HepG2 (cell line): ENCODE measurements at regions not wholly inside any gene's neighbourhood (a gene's known extent, or its start where the extent isn't known, plus 50 kb on each side); places are given as distances from the start of the nearest gene placed in this dataset.
A peak's percentile ranks its signal among the peaks of the same experiment; 100 is the strongest.

ENCODE experiments used
- BATF2 ChIP-seq: sonication (generic); formaldehyde crosslinking; IDR thresholded peaks from 2 replicates; pipeline ENCODE4 v1.8.0; 2022; ENCODE audit warnings: mild to moderate bottlenecking, missing genetic modification reagents, moderate library complexity
- DBP ChIP-seq: sonication (generic); formaldehyde crosslinking; IDR thresholded peaks from 2 replicates; pipeline ENCODE4 v1.4.0; 2020; ENCODE audit warnings: missing genetic modification reagents; ENCODE audit errors: not compliant biosample characterization
- FOXC1 ChIP-seq: sonication (generic); formaldehyde crosslinking; IDR thresholded peaks from 2 replicates; pipeline ENCODE4 v1.8.0; 2022; ENCODE audit warnings: mild to moderate bottlenecking, missing genetic modification reagents, borderline replicate concordance
- JUNB ChIP-seq: sonication (generic); formaldehyde crosslinking; IDR thresholded peaks from 2 replicates; pipeline ENCODE4 v1.8.0; 2022; ENCODE audit warnings: missing genetic modification reagents, mild to moderate bottlenecking, borderline replicate concordance
- KAT2B ChIP-seq: fragments of 150-350 bp; IDR thresholded peaks from 2 replicates; pipeline ENCODE4 v1.6.1; 2014; ENCODE audit warnings: low read depth, low read length, borderline replicate concordance
- KDM3A ChIP-seq: IDR thresholded peaks from 2 replicates; pipeline ENCODE4 v1.6.1; 2018; ENCODE audit warnings: low read depth, missing compliant biosample characterization
- NFIC ChIP-seq: IDR thresholded peaks from 2 replicates; pipeline ENCODE4 v1.6.1; 2012; ENCODE audit warnings: mild to moderate bottlenecking, low read length, inconsistent platforms
- NPAS2 ChIP-seq: sonication (generic); formaldehyde crosslinking; IDR thresholded peaks from 2 replicates; pipeline ENCODE4 v1.8.0; 2022; ENCODE audit warnings: mild to moderate bottlenecking, missing genetic modification reagents, borderline replicate concordance
- PCBP2 ChIP-seq: fragments of 200-400 bp; formaldehyde crosslinking; optimal IDR thresholded peaks from 2 replicates; pipeline ENCODE3; 2018; ENCODE audit warnings: low read length, low read depth; ENCODE audit not compliant: poor library complexity, severe bottlenecking
- RNF219 ChIP-seq: sonication (generic); formaldehyde crosslinking; IDR thresholded peaks from 2 replicates; pipeline ENCODE4 v1.5.0; 2020; ENCODE audit warnings: mild to moderate bottlenecking, missing genetic modification reagents
- TEF ChIP-seq: sonication (generic); formaldehyde crosslinking; IDR thresholded peaks from 2 replicates; pipeline ENCODE4 v1.5.0; 2020; ENCODE audit warnings: missing genetic modification reagents
- THYN1 ChIP-seq: sonication (generic); formaldehyde crosslinking; IDR thresholded peaks from 2 replicates; pipeline ENCODE4 v1.8.1; 2023; ENCODE audit warnings: low read depth, mild to moderate bottlenecking, moderate library complexity, missing genetic modification reagents, borderline replicate concordance
- UBTF ChIP-seq: sonication (generic); formaldehyde crosslinking; IDR thresholded peaks from 2 replicates; pipeline ENCODE4 v1.4.0; 2020; ENCODE audit warnings: mild to moderate bottlenecking, missing genetic modification reagents
- ZEB1 ChIP-seq: IDR thresholded peaks from 2 replicates; pipeline ENCODE4 v1.6.1; 2012; ENCODE audit warnings: mild to moderate bottlenecking, low read depth, inconsistent platforms; ENCODE audit not compliant: insufficient replicate concordance
- ZNF121 ChIP-seq: sonication (generic); formaldehyde crosslinking; IDR thresholded peaks from 2 replicates; pipeline ENCODE4 v1.5.0; 2020; ENCODE audit warnings: mild to moderate bottlenecking, missing genetic modification reagents
- ZNF274 ChIP-seq: sonication (generic); formaldehyde crosslinking; IDR thresholded peaks from 2 replicates; pipeline ENCODE4 v1.5.1; 2020; ENCODE audit warnings: mild to moderate bottlenecking, missing genetic modification reagents
- ZNF382 ChIP-seq: sonication (generic); formaldehyde crosslinking; IDR thresholded peaks from 2 replicates; pipeline ENCODE4 v1.5.0; 2020; ENCODE audit warnings: missing genetic modification reagents, mild to moderate bottlenecking, borderline replicate concordance
- ZNF563 ChIP-seq: sonication (generic); formaldehyde crosslinking; IDR thresholded peaks from 2 replicates; pipeline ENCODE4 v1.8.0; 2022; ENCODE audit warnings: mild to moderate bottlenecking, moderate library complexity, missing genetic modification reagents
- ZNF75D ChIP-seq: sonication (generic); formaldehyde crosslinking; IDR thresholded peaks from 2 replicates; pipeline ENCODE4 v1.8.1; 2023; ENCODE audit warnings: missing genetic modification reagents, mild to moderate bottlenecking, borderline replicate concordance
- TF ChIP-seq, protein P1 (sequence below): IDR thresholded peaks from 2 replicates; pipeline ENCODE4 v1.6.1; 2016; ENCODE audit warnings: control low read depth

DNA sequence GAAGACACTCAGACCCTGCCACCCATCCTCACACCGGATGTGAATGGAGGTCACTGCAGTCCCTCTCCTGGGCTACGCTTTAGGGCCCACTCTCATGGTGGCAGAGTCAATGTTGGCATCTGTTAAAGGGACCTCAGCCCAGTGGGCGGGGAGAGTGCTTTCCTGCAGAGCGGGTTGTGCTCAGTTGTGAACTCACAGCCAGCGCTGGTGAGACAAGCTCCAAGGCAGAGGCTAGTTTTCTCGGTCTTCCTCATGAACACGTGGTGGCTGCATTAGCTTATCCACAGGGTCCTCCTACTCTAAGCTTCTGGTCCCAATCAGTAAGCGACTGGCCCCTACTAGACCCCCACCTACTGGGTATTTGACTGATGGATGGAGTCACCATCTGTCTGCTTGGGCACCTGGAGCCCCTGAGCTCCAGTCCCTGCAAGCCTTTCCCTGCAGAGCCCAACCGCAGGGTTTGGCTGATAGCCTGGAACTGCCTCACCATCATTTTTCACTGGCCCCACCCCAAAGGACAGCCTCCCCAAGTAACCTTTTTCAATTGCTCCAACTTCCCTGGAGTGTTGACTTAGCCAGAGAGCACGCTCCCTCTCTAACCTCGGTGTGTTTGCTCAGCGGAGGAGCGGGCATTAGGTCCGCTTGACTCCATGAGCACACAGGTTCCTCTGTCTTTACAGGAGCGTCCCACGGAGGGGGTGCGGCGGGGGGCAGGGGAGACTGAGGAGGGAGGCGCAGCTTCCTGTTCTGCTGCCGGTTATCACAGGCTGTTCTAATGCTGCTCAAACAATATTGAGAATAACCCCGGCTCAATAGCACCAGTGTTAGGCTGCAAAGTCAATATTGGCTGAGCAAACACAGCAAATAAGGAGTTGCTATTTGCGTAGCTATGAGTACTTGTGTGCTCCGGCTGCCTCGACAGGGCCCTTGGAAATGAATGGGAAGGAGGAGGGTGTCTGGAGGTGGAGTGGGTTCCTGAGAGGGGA lies 141.7 kb downstream of the RPLP1 start (continued):
- TF ChIP-seq RNF219 (CRISPR knock-in tag) (peak; percentile 91; the same call in 1 of the 2 replicates), ZNF75D (CRISPR knock-in tag) (no peak), ZNF274 (CRISPR knock-in tag) (no peak), TEF (no peak), THYN1 (CRISPR knock-in tag) (no peak), UBTF (CRISPR knock-in tag) (peak; percentile 64), BATF2 (CRISPR knock-in tag) (0 out of 2 replicates have a peak, but pooled peaks have one; percentile 64), ZNF563 (CRISPR knock-in tag) (no peak), NPAS2 (CRISPR knock-in tag) (no peak), DBP (CRISPR knock-in tag) (no peak), ZNF121 (CRISPR knock-in tag) (no peak), KDM3A (CRISPR knock-in tag) (0 out of 2 replicates have a peak, but pooled peaks have one; percentile 66), KAT2B (no peak), ZEB1 (no peak), ZNF382 (CRISPR knock-in tag) (no peak), NFIC (peak; percentile 94), JUNB (CRISPR knock-in tag) (peak; percentile 94), FOXC1 (CRISPR knock-in tag) (peak; percentile 51; the same call in 1 of the 2 replicates), PCBP2 (no peak)
- TF ChIP-seq, protein P1, sequence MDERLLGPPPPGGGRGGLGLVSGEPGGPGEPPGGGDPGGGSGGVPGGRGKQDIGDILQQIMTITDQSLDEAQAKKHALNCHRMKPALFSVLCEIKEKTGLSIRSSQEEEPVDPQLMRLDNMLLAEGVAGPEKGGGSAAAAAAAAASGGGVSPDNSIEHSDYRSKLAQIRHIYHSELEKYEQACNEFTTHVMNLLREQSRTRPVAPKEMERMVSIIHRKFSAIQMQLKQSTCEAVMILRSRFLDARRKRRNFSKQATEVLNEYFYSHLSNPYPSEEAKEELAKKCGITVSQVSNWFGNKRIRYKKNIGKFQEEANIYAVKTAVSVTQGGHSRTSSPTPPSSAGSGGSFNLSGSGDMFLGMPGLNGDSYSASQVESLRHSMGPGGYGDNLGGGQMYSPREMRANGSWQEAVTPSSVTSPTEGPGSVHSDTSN = no peak
